Activated CD4-positive, alpha-beta T cell treated with anti-CD3 and anti-CD28 coated beads, Interleukin-2, amount 50 U/mL, for 16 hours (primary cell): ENCODE measurements at regions not wholly inside any gene's neighbourhood (a gene's known extent, or its start where the extent isn't known, plus 50 kb on each side); places are given as distances from the start of the nearest gene placed in this dataset.
"Not testable (repeated sequence)": the region's sequence is repeated elsewhere in the genome, so short reads cannot be mapped to it uniquely, and the experiment has no call there.

Experiments
- DNase-seq: peaks from one replicate; pipeline ENCODE4 v3.0.0-alpha.2; 2020

GRCh38 chr12:126049501-126049900, 984.3 kb downstream of the AACS start:
- DNase-seq: not testable (repeated sequence)

- no peak for DNase-seq
Observed at GRCh38 chr12:126051611-126052107, 986.4 kb downstream of the AACS start.

GRCh38 chr12:126055521-126055920, 990.3 kb downstream of the AACS start:
- DNase-seq: no peak

GRCh38 chr12:126061777-126062176, 996.5 kb downstream of the AACS start:
- DNase-seq: no peak

- DNase-seq: no peak
Observed at GRCh38 chr12:126064028-126064427, 998.8 kb downstream of the AACS start.

GRCh38 chr12:126067626-126068329, 1002.5 kb downstream of the AACS start:
- DNase-seq: no peak

GRCh38 chr12:126069549-126070165, 1004.4 kb downstream of the AACS start:
- DNase-seq: peak; percentile 59

GRCh38 chr12:126076515-126076914, 1011.3 kb downstream of the AACS start:
- no peak for DNase-seq

GRCh38 chr12:126083926-126084325, 1018.7 kb downstream of the AACS start:
- DNase-seq: no peak

GRCh38 chr12:126084480-126084879, 1019.2 kb downstream of the AACS start:
- no peak for DNase-seq

- DNase-seq: no peak
Observed at GRCh38 chr12:126086242-126086641, 1021.0 kb downstream of the AACS start.

- no peak for DNase-seq
Observed at GRCh38 chr12:126087692-126088091, 1022.5 kb downstream of the AACS start.

GRCh38 chr12:126093908-126094307, 1028.7 kb downstream of the AACS start:
- no peak for DNase-seq

- no peak for DNase-seq
Observed at GRCh38 chr12:126095748-126096510, 1030.7 kb downstream of the AACS start.

- no peak for DNase-seq
Observed at GRCh38 chr12:126106706-126107105, 1041.5 kb downstream of the AACS start.

- no peak for DNase-seq
Observed at GRCh38 chr12:126107659-126108058, 1042.4 kb downstream of the AACS start.

- no peak for DNase-seq
Observed at GRCh38 chr12:126108247-126108646, 1043.0 kb downstream of the AACS start.

GRCh38 chr12:126112141-126112540, 1046.9 kb downstream of the AACS start:
- DNase-seq: no peak

GRCh38 chr12:126112849-126113248, 1047.6 kb downstream of the AACS start:
- no peak for DNase-seq

- DNase-seq: no peak
Observed at GRCh38 chr12:126114441-126114840, 1049.2 kb downstream of the AACS start.

GRCh38 chr12:126117502-126117901, 1052.3 kb downstream of the AACS start:
- no peak for DNase-seq

- DNase-seq: no peak
Observed at GRCh38 chr12:126139355-126139754, 1074.1 kb downstream of the AACS start.

GRCh38 chr12:126144603-126145002, 1079.4 kb downstream of the AACS start:
- DNase-seq: no peak

- no peak for DNase-seq
Observed at GRCh38 chr12:126147321-126147720, 1082.1 kb downstream of the AACS start.
